GM12878 (cell line): ENCODE measurements at regions not wholly inside any gene's neighbourhood (a gene's known extent, or its start where the extent isn't known, plus 50 kb on each side); places are given as distances from the start of the nearest gene placed in this dataset.
"Not testable (repeated sequence)": the region's sequence is repeated elsewhere in the genome, so short reads cannot be mapped to it uniquely, and the experiment has no call there.

Source experiments
- CHD1 ChIP-seq: IDR thresholded peaks from 2 replicates; pipeline ENCODE4 v1.6.1; 2012; ENCODE audit warnings: low read depth, low read length, improper control_type of control experiment
- CTCF ChIP-seq, 3 experiments: IDR thresholded peaks in 2 of 3; conservative IDR thresholded peaks in 1 of 3; 2 replicates each; pipeline ENCODE4 v1.5.1; 2011; ENCODE audit warnings: low read depth in 3 of 3, low read length in 3 of 3, mild to moderate bottlenecking in 3 of 3, control low read depth in 2 of 3, moderate library complexity in 2 of 3, inconsistent platforms in 1 of 3, mixed read lengths in 1 of 3; ENCODE audit not compliant: control insufficient read depth in 2 of 3, insufficient read depth in 1 of 3; ENCODE audit errors: extremely low read depth in 1 of 3
- EP300 ChIP-seq, 2 experiments: fragments of 150-350 bp in 1 of 2; IDR thresholded peaks; 2 replicates each; pipeline ENCODE4 v1.6.1; 2011 to 2012; ENCODE audit warnings: low read depth in 2 of 2, low read length in 2 of 2, borderline replicate concordance in 1 of 2, improper control_type of control experiment in 1 of 2, inconsistent platforms in 1 of 2; ENCODE audit not compliant: control insufficient read depth in 1 of 2
- HDAC2 ChIP-seq: fragments of 200-600 bp; sonication (generic); IDR thresholded peaks from 2 replicates; pipeline ENCODE4 v1.6.1; 2017
- HDAC6 ChIP-seq: fragments of 200-600 bp; sonication (generic); IDR thresholded peaks from one replicate; pipeline ENCODE4 v1.8.0; 2017; ENCODE audit warnings: antibody characterized with exemption; ENCODE audit not compliant: unreplicated experiment
- MTA3 ChIP-seq: IDR thresholded peaks from 2 replicates; pipeline ENCODE4 v1.6.1; 2012; ENCODE audit warnings: low read length, inconsistent platforms, borderline replicate concordance
- POLR2A ChIP-seq: IDR thresholded peaks from 2 replicates; pipeline ENCODE4 v1.6.1; 2011; ENCODE audit warnings: low read depth, mild to moderate bottlenecking, low read length
- RFX5 ChIP-seq: IDR thresholded peaks from 2 replicates; pipeline ENCODE4 v1.6.1; 2011; ENCODE audit warnings: low read depth, low read length, improper control_type of control experiment
- SMC3 ChIP-seq: IDR thresholded peaks from 2 replicates; pipeline ENCODE4 v1.6.1; 2011; ENCODE audit warnings: low read length, improper control_type of control experiment, borderline replicate concordance
- TARDBP ChIP-seq: IDR thresholded peaks from 2 replicates; pipeline ENCODE4 v1.6.1; 2016; ENCODE audit warnings: borderline replicate concordance
- ZNF274 ChIP-seq: IDR thresholded peaks from one replicate; pipeline ENCODE4 v1.8.0; 2011; ENCODE audit not compliant: insufficient read length, insufficient read depth
- TF ChIP-seq, protein P1 (sequence below): fragments of 450-650 bp; conservative IDR thresholded peaks from 2 replicates; pipeline ENCODE4 v1.6.1; 2017; ENCODE audit warnings: mild to moderate bottlenecking, moderate library complexity
- TF ChIP-seq, protein P2 (sequence below): IDR thresholded peaks from 2 replicates; pipeline ENCODE4 v1.6.1; 2012; ENCODE audit warnings: low read depth, low read length, improper control_type of control experiment
- TF ChIP-seq, protein P3 (sequence below): fragments of 450-650 bp; IDR thresholded peaks from 2 replicates; pipeline ENCODE4 v1.6.1; 2017; ENCODE audit warnings: borderline replicate concordance

DNA sequence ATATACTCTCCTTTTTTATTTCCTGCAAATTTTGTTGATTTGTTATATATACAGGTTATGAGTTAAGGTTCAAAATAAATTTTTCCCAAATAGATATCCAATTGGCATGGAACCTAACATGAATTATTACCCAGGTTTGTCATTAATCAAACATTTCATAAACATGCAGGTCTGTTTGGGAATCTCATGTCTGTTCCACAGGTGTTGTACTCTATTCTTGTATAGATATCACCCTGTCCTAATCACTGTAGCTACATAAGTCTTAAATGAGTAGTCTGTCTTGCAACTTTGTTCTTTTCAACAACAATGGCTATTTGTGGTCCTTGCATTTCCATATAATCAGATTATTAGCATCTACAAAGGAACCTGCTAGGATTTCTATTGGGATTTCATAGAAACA, 121.9 kb downstream of the LIMS4 start:
- TF ChIP-seq SMC3; MTA3; CHD1; HDAC2; CTCF (IDR thresholded peaks at IDR 0.05 in 2 of 3, conservative IDR thresholded peaks at IDR 0.05 in 1 of 3; ENCODE audit: control insufficient read depth in 2 of 3, extremely low read depth in 1 of 3, insufficient read depth in 1 of 3, low read depth in 3 of 3, low read length in 3 of 3); EP300 (IDR thresholded peaks at IDR 0.05; ENCODE audit: borderline replicate concordance in 1 of 2, control insufficient read depth in 1 of 2, low read depth in 2 of 2, low read length in 2 of 2); ZNF274; POLR2A; HDAC6; RFX5; TARDBP: not testable (repeated sequence)
- TF ChIP-seq, protein P1, sequence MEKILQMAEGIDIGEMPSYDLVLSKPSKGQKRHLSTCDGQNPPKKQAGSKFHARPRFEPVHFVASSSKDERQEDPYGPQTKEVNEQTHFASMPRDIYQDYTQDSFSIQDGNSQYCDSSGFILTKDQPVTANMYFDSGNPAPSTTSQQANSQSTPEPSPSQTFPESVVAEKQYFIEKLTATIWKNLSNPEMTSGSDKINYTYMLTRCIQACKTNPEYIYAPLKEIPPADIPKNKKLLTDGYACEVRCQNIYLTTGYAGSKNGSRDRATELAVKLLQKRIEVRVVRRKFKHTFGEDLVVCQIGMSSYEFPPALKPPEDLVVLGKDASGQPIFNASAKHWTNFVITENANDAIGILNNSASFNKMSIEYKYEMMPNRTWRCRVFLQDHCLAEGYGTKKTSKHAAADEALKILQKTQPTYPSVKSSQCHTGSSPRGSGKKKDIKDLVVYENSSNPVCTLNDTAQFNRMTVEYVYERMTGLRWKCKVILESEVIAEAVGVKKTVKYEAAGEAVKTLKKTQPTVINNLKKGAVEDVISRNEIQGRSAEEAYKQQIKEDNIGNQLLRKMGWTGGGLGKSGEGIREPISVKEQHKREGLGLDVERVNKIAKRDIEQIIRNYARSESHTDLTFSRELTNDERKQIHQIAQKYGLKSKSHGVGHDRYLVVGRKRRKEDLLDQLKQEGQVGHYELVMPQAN, result not testable (repeated sequence)
- TF ChIP-seq, protein P2, sequence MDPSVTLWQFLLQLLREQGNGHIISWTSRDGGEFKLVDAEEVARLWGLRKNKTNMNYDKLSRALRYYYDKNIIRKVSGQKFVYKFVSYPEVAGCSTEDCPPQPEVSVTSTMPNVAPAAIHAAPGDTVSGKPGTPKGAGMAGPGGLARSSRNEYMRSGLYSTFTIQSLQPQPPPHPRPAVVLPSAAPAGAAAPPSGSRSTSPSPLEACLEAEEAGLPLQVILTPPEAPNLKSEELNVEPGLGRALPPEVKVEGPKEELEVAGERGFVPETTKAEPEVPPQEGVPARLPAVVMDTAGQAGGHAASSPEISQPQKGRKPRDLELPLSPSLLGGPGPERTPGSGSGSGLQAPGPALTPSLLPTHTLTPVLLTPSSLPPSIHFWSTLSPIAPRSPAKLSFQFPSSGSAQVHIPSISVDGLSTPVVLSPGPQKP, result not testable (repeated sequence)
- TF ChIP-seq, protein P3, sequence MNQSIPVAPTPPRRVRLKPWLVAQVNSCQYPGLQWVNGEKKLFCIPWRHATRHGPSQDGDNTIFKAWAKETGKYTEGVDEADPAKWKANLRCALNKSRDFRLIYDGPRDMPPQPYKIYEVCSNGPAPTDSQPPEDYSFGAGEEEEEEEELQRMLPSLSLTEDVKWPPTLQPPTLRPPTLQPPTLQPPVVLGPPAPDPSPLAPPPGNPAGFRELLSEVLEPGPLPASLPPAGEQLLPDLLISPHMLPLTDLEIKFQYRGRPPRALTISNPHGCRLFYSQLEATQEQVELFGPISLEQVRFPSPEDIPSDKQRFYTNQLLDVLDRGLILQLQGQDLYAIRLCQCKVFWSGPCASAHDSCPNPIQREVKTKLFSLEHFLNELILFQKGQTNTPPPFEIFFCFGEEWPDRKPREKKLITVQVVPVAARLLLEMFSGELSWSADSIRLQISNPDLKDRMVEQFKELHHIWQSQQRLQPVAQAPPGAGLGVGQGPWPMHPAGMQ, result not testable (repeated sequence)
